HG02840 (cell line): ENCODE measurements at regions not wholly inside any gene's neighbourhood (a gene's known extent, or its start where the extent isn't known, plus 50 kb on each side); places are given as distances from the start of the nearest gene placed in this dataset.

Source experiments
- ATAC-seq: cut with Tn5 transposase; IDR thresholded peaks from one replicate; pipeline ENCODE4 v1.9.1; 2021; ENCODE audit warnings: mild to moderate bottlenecking, moderate library complexity, moderate number of reproducible peaks; ENCODE audit not compliant: unreplicated experiment, low FRiP score

DNA sequence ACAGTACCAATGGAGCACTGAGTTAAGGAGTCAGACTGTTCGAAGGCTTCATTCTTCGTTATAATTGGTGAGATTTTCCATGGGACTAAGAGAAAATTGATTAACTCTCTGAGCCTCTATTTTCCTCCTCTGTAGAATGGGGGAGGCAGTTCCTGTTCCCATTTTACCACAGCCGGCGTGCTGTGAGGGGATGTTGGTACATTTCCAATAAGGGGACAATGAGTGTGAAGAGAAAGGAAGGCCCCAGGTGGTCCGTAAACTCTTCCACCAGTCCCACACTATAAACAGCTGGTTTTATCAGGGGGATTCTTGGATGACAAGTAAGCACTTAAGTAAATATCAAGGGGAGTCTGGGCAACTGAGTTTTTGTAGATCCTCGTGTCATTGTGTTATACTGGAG, 109.9 kb downstream of the DAD1 start:
- ATAC-seq, result no peak

DNA sequence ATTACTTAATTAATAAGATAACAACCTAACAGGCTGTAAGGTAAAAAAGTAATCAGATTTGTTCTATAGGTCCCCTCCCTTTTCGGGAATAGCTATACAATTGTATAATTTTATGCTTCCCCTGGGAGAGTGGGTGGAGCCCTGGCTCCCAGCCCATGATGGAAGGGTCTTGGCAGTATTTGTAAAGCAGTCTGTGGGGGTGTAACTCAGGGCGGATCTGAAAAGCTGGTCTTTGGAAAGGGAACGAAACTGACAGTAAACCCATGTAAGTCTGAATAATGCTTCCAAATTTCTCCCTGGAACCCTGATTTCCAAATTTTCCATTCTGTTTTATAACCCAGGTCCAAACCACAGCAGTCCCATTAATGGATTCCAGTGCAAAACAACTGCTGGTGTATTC, 110.4 kb downstream of the DAD1 start:
- ATAC-seq, result no peak

GRCh38 chr14:22478247-22478646, 110.8 kb downstream of the DAD1 start:
- ATAC-seq, result no peak

DNA sequence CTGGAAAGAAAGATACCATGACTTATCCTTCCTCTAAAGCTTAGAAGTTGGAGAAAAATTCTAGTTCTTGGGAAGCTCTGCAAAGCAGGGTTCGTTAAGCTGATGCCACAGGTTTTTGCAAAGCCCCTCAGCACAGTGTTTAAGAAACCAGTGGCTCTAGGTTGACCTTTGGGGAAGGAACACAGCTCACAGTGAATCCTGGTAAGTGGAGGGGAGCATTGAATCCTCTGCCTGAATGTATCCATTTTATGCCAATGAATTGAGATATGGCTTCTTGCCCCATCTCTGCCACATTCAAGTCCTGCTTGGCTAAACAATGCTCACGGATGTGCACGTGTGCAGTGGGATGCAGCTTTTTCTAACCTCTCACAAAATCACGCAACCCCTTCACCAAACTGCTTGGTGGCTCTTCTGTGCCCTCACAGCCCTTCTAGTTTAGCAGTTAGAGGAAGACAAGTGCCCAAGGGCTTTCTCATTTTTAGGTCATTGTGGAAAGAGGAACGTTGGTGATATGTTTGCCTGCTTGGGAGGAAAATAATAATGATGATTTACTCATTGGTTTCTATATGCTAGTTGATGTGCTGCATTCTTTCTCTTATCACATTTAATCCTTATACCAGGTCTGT, 111.3 kb downstream of the DAD1 start:
- ATAC-seq, result no peak

- no peak for ATAC-seq
These were observed 112.1 kb downstream of the DAD1 start for GRCh38 chr14:22476887-22477286.

DNA sequence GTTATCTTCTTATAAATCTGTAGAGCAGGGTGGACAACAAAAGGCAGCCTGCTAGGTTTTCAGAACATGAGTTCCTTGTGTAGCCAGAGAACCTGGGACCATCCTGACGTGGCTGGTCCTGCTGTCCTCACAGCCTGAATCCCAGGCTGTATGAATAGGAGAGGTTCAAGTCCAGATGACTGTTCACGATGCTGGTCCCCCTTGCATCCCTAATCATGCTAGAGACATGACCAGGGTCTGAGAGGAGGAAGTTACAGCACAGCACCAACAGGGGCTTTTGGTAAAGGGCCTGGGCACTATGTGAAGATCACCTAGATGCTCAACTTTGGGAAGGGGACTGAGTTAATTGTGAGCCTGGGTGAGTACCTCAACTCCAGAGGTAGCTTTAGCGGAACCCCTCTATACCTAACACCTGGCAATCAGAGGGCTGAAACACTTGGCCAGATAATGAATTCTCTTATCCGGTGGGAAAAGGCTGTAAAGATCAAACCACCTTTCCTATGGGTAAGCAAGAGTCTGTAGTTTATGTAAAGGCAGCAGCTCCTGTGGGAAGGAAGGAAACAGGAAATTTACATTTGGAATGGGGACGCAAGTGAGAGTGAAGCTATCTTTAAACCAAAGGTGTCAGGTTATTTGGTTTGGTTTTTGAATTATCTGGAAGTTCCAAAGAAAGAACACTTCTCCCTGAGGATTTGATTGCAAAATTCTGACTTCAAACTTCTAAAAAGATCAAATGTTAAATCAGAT, 112.8 kb downstream of the DAD1 start:
- no peak for ATAC-seq

GRCh38 chr14:22475381-22475780, 113.6 kb downstream of the DAD1 start:
- ATAC-seq, result no peak

- no peak for ATAC-seq
These were observed 114.2 kb downstream of the DAD1 start for GRCh38 chr14:22474730-22475351.

DNA sequence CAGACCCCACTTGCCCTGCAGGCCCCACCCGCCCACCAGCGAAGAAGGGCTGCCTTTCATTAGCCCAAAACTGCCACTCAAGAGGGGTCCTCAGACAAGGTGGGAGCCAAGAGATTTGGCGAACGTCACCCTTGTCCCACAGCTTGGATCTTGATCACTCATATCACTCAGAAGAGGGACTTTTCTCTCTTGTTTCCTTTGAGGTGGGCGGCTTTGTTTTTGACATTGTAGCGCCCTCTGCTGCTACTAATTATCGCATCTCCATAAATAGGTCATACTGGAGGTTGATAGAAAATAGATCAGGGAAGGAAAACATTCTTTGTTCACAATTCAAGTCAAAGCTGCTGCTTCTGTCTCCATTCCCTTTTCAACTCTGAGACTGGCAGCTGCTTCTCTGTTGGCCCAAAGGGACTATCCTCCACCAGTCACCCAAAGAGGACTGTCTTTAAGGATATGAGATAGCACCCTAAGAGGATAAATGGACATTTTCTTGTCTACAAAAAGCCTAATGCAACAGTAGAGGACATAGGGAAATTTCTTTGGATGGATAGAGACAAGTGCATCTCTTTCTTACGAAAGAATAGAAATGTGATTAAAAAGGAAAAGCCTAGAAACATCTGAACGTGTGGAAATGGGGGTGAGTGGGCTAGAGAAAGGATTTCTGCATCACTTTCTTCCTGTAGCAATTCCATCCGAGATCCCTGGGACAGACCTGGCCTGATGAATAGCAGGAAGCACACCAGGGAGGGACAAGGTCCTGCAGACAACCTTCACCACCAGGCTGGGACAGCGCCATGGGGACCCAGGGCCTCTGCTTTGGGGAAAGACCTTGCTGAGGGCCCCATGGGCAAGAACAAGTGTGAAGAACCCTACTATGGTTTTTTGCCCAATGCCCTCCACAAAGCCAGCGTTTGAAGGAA, 115.8 kb downstream of the DAD1 start:
- ATAC-seq, result no peak

DNA sequence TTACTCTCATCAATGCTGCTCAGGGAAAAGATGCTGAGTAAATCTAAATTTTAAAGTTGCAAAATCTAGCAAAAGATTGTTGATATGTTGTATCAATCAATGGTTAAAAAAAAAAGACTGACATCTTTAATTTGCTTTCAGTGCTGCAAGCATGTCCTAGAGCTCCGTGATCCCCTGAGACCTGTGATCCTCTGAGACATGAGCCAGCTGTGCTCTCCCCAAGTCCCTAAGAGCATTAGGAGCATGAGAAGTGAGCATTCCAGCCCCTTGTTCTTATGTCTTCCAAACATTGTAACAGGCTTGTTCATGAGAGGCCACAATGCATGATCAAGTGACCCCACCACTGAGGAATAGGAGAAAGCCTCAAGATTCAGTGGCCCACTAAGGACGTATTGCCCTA, 116.6 kb downstream of the DAD1 start:
- no peak for ATAC-seq

DNA sequence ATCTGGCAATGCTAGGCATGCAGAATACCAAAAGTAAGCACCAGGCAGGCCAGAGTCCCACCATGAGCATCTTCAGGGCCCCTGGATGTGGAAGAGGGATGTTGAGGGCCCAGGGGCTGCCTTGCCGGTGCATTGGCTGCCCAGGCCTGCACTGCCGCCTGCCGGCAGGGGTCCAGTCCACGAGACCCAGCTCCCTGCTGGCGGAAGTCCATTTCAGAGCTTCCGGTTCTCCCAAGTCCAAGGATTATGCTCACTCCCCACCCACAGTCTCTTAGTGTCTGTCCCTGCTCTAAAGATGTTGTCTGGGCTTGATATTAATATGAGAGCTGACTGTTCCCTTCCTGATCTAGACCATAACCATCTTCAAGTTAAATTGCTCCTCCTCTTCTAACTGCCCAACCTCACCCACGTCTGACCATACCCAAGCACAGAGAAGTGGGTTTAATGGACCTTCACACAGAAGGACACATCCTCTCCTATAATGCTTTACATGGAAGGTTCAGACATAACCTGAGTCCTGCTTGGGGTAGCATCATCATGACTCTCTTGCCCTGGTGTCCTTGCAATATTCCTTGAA, 117.4 kb downstream of the DAD1 start:
- ATAC-seq, result no peak

- ATAC-seq, result no peak
These were observed 119.3 kb downstream of the DAD1 start for GRCh38 chr14:22469538-22470303.

- ATAC-seq, result no peak
These were observed 120.2 kb downstream of the DAD1 start for GRCh38 chr14:22468830-22469229.

- ATAC-seq, result peak; percentile 44
These were observed 122.5 kb downstream of the DAD1 start for GRCh38 chr14:22466491-22466890.

DNA sequence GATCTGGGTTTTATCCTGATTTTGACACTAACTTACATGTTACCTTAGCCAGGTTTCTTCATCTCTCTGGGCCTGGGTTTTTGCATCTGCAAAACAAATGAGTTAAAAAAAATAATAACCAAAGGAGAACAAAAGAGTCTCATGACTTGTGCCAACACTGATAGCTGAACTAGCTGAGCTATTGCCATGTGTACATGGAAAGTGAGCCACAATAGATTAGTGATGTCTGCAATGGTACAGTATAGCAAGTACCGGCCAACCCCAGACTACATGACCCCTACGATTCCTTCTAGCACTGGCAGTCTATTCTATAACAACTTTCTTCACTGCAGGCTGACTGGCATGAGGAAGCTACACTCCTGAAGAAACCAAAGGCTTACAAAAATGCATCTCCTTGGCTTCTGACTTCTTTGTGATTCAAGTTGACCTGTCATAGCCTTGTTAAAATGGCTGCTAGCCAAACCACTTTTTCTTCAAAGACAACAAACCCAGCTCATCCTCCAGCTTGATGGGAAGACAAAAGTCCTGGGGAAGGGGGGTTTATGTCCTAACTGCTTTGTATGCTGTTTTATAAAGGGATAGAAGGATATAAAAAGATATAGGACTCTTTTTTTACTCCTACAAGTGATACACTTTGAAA, 123.7 kb downstream of the DAD1 start:
- ATAC-seq, result no peak

DNA sequence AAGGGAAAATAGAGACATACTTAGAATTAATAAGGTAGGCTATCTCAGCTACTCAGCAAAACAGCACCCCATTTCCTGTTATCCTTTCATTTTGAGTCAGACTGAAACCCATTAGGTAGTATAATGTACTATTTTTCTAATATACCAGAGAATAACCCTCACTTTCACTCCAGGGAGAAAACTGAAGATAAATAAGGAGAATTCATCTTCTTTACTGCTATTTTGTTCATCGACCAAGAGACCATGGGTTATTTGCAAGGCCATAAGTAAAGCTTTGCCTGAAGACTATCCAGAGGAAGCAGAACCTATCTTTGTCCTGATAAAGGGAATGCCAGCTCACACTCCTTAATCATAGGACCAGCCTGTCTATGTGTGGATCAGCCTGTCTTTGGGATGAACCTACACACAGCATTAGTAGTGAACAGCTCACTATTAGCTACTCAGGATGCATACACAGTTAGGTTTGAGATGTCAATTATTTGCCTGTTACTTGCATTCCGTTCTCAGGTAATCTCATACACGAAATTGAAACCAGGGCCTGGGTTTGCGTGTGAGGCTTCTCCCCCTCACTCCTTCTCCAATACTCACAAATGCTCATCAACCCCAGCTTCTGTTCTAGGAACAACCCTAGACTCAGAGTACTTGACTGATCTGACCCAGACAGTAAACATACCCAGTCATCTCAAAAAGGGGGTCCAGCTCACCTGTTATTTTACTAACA, 124.4 kb downstream of the DAD1 start:
- ATAC-seq, result peak; percentile 57

DNA sequence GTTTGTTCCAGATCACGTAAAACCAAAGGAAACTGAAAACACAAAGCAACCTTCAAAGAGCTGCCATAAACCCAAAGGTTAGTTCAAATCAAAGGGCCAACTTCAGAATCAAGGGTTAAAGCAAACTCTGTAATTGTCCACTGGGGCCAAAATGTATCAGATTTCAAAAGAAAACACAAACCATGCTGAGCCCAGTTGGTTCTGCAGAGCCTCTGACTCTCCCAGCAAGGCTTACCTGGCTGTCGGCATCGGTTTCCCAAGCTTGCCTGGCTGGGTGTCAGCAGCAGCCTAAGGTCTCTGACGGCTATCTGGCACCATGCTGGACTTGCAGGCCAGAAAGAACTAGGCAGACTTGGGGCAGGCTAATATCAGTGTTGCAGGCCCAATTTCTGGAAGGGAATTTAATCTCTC, 125.3 kb downstream of the DAD1 start:
- ATAC-seq, result no peak

GRCh38 chr14:22462923-22463322, 126.1 kb downstream of the DAD1 start:
- no peak for ATAC-seq
